ENCODE measurements at regions not wholly inside any gene's neighbourhood (a gene's known extent, or its start where the extent isn't known, plus 50 kb on each side); places are given as distances from the start of the nearest gene placed in this dataset.

GRCh38 chr17:77700165-77700881 is 258.2 kb upstream of the TNRC6C start:
- Mint-ChIP-seq H3K36me3 (peaks cover 0 to 21% (median 18%) of the 10 kb centered on the region in 3 donors), H3K4me1 (peaks cover 8 to 24% (median 12%) of the 10 kb centered on the region in 4 donors), H3K4me3 (no peak overlapping the region), H3K27me3 (peaks cover 0 to 9% (median 0%) of the 10 kb centered on the region in 5 donors), H3K9me3 (peaks cover 0 to 39% (median 25%) of the 10 kb centered on the region in 9 donors), H3K27ac (peak overlapping the region in 1 of 10 donors; percentile 19)
- POLR2A ChIA-PET: interaction anchor here (0.7 kb wide), 1 partner anchor 370 kb away, joined by 3 read pairs; no protein-coding TSS in a partner anchor
- ATAC-seq: no peak
- DNase-seq: peak in 1 of 10 donors; percentile 44

- DNase-seq (no peak), ATAC-seq (no peak)
- Mint-ChIP-seq H3K9me3 (peaks cover 0 to 52% (median 32%) of the 10 kb centered on the region in 9 donors), H3K36me3 (peaks cover 0 to 24% (median 19%) of the 10 kb centered on the region in 3 donors), H3K27me3 (peaks cover 0 to 6% (median 0%) of the 10 kb centered on the region in 5 donors), H3K4me3 (no peak overlapping the region), H3K27ac (peak overlapping the region in 1 of 10 donors; percentile 14), H3K4me1 (peaks cover 3 to 8% (median 6%) of the 10 kb centered on the region in 4 donors)
- POLR2A ChIA-PET: no interaction called here
Measured at GRCh38 chr17:77701996-77702395, 256.5 kb upstream of the TNRC6C start.

- Mint-ChIP-seq H3K4me1 (peaks cover 0 to 4% (median 0%) of the 10 kb centered on the region in 4 donors), H3K36me3 (peaks cover 0 to 24% (median 19%) of the 10 kb centered on the region in 3 donors), H3K27ac (no peak overlapping the region), H3K27me3 (peaks cover 0 to 2% (median 0%) of the 10 kb centered on the region in 5 donors), H3K9me3 (peaks cover 0 to 52% (median 36%) of the 10 kb centered on the region in 9 donors), H3K4me3 (no peak overlapping the region)
- POLR2A ChIA-PET: no interaction called here
- peak in 1 of 10 donors; percentile 45 for DNase-seq
- ATAC-seq: no peak
Measured at GRCh38 chr17:77704048-77704815, 254.3 kb upstream of the TNRC6C start.

- H3K27me3 Mint-ChIP-seq: peaks cover 0 to 2% (median 0%) of the 10 kb centered on the region in 5 donors
- no peak overlapping the region for H3K27ac Mint-ChIP-seq
- H3K4me1 Mint-ChIP-seq: peaks cover 0 to 4% (median 0%) of the 10 kb centered on the region in 4 donors
- peaks cover 0 to 44% (median 32%) of the 10 kb centered on the region in 9 donors for H3K9me3 Mint-ChIP-seq
- DNase-seq (peak in 1 of 10 donors; percentile 6), ATAC-seq (no peak)
- H3K4me3 Mint-ChIP-seq: no peak overlapping the region
- POLR2A ChIA-PET: no interaction called here
- peaks cover 0 to 19% (median 19%) of the 10 kb centered on the region in 3 donors for H3K36me3 Mint-ChIP-seq
Measured at GRCh38 chr17:77706938-77707337, 251.6 kb upstream of the TNRC6C start.

GRCh38 chr17:77707546-77707945 is 251.0 kb upstream of the TNRC6C start:
- H3K27me3 Mint-ChIP-seq: peaks cover 0 to 2% (median 0%) of the 10 kb centered on the region in 5 donors
- H3K36me3 Mint-ChIP-seq: peaks cover 0 to 19% (median 16%) of the 10 kb centered on the region in 3 donors
- POLR2A ChIA-PET: no interaction called here
- H3K4me1 Mint-ChIP-seq: peaks cover 0 to 2% (median 0%) of the 10 kb centered on the region in 4 donors
- peaks cover 0 to 38% (median 29%) of the 10 kb centered on the region in 9 donors for H3K9me3 Mint-ChIP-seq
- no peak overlapping the region for H3K4me3 Mint-ChIP-seq
- peak in 1 of 10 donors; percentile 3 for DNase-seq
- no peak for ATAC-seq
- H3K27ac Mint-ChIP-seq: peak overlapping the region in 3 of 10 donors; percentile 54 to 60 (median 55)

GRCh38 chr17:77708049-77708448 is 250.5 kb upstream of the TNRC6C start:
- Mint-ChIP-seq H3K4me3 (no peak overlapping the region), H3K36me3 (peaks cover 0 to 17% (median 16%) of the 10 kb centered on the region in 3 donors), H3K27me3 (peaks cover 0 to 2% (median 0%) of the 10 kb centered on the region in 5 donors), H3K4me1 (peaks cover 0 to 1% (median 0%) of the 10 kb centered on the region in 4 donors), H3K27ac (no peak overlapping the region), H3K9me3 (peaks cover 0 to 36% (median 29%) of the 10 kb centered on the region in 9 donors)
- DNase-seq: peak in 2 of 10 donors; percentile 3 to 10
- POLR2A ChIA-PET: no interaction called here
- no peak for ATAC-seq

GRCh38 chr17:77708936-77709335 is 249.6 kb upstream of the TNRC6C start:
- peak in 2 of 10 donors; percentile 9 to 54 for DNase-seq
- no peaks in the 10 kb centered on the region for H3K4me1 Mint-ChIP-seq
- no peak overlapping the region for H3K4me3 Mint-ChIP-seq
- H3K27ac Mint-ChIP-seq: no peak overlapping the region
- H3K27me3 Mint-ChIP-seq: peaks cover 0 to 2% (median 0%) of the 10 kb centered on the region in 5 donors
- H3K36me3 Mint-ChIP-seq: peaks cover 0 to 16% (median 8%) of the 10 kb centered on the region in 3 donors
- POLR2A ChIA-PET: no interaction called here
- ATAC-seq: no peak
- H3K9me3 Mint-ChIP-seq: peaks cover 0 to 36% (median 20%) of the 10 kb centered on the region in 9 donors

GRCh38 chr17:77709594-77709993 is 248.9 kb upstream of the TNRC6C start:
- Mint-ChIP-seq H3K4me3 (no peak overlapping the region), H3K36me3 (peaks cover 0 to 19% (median 10%) of the 10 kb centered on the region in 3 donors), H3K9me3 (peaks cover 0 to 38% (median 21%) of the 10 kb centered on the region in 9 donors), H3K27ac (peak overlapping the region in 1 of 10 donors; percentile 47), H3K27me3 (peaks cover 0 to 2% (median 0%) of the 10 kb centered on the region in 5 donors), H3K4me1 (no peaks in the 10 kb centered on the region)
- POLR2A ChIA-PET: no interaction called here
- no peak for ATAC-seq
- no peak for DNase-seq

GRCh38 chr17:77712578-77712977 is 245.9 kb upstream of the TNRC6C start:
- no peaks in the 10 kb centered on the region for H3K4me1 Mint-ChIP-seq
- H3K4me3 Mint-ChIP-seq: no peak overlapping the region
- peaks cover 0 to 13% (median 9%) of the 10 kb centered on the region in 3 donors for H3K36me3 Mint-ChIP-seq
- peaks cover 0 to 32% (median 14%) of the 10 kb centered on the region in 9 donors for H3K9me3 Mint-ChIP-seq
- H3K27me3 Mint-ChIP-seq: peaks cover 0 to 9% (median 0%) of the 10 kb centered on the region in 5 donors
- POLR2A ChIA-PET: no interaction called here
- H3K27ac Mint-ChIP-seq: no peak overlapping the region
- DNase-seq (no peak), ATAC-seq (no peak)

- peaks cover 0 to 15% (median 0%) of the 10 kb centered on the region in 5 donors for H3K27me3 Mint-ChIP-seq
- POLR2A ChIA-PET: no interaction called here
- H3K27ac Mint-ChIP-seq: peak overlapping the region in 1 of 10 donors; percentile 4
- no peak for DNase-seq
- peaks cover 0 to 9% (median 4%) of the 10 kb centered on the region in 4 donors for H3K4me1 Mint-ChIP-seq
- H3K9me3 Mint-ChIP-seq: peaks cover 0 to 32% (median 14%) of the 10 kb centered on the region in 9 donors
- no peak for ATAC-seq
- H3K4me3 Mint-ChIP-seq: no peak overlapping the region
- peaks cover 0 to 13% (median 9%) of the 10 kb centered on the region in 3 donors for H3K36me3 Mint-ChIP-seq
Measured at GRCh38 chr17:77716289-77716926, 242.1 kb upstream of the TNRC6C start.

- no peak overlapping the region for H3K4me3 Mint-ChIP-seq
- DNase-seq (peak in 2 of 10 donors; percentile 1 to 4), ATAC-seq (no peak)
- POLR2A ChIA-PET: no interaction called here
- peaks cover 0 to 13% (median 8%) of the 10 kb centered on the region in 3 donors for H3K36me3 Mint-ChIP-seq
- H3K27ac Mint-ChIP-seq: peak overlapping the region in 3 of 10 donors; percentile 31 to 41 (median 35)
- H3K4me1 Mint-ChIP-seq: peaks cover 0 to 9% (median 4%) of the 10 kb centered on the region in 4 donors
- H3K9me3 Mint-ChIP-seq: peaks cover 0 to 29% (median 14%) of the 10 kb centered on the region in 9 donors
- peaks cover 0 to 15% (median 0%) of the 10 kb centered on the region in 5 donors for H3K27me3 Mint-ChIP-seq
Measured at GRCh38 chr17:77717941-77718668, 240.4 kb upstream of the TNRC6C start.

GRCh38 chr17:77718669-77718961 is 239.9 kb upstream of the TNRC6C start:
- DNase-seq (no peak), ATAC-seq (no peak)
- POLR2A ChIA-PET: no interaction called here

More at GRCh38 chr17:77718669-77718961, 239.9 kb upstream of the TNRC6C start:
- peaks cover 0 to 15% (median 0%) of the 10 kb centered on the region in 5 donors for H3K27me3 Mint-ChIP-seq
- peaks cover 0 to 9% (median 4%) of the 10 kb centered on the region in 4 donors for H3K4me1 Mint-ChIP-seq
- peak overlapping the region in 3 of 10 donors; percentile 31 to 41 (median 35) for H3K27ac Mint-ChIP-seq
- no peak overlapping the region for H3K4me3 Mint-ChIP-seq
- peaks cover 0 to 24% (median 14%) of the 10 kb centered on the region in 9 donors for H3K9me3 Mint-ChIP-seq
- peaks cover 0 to 13% (median 5%) of the 10 kb centered on the region in 3 donors for H3K36me3 Mint-ChIP-seq

All from naive thymus-derived CD8-positive, alpha-beta T cell (primary cell).